ENCODE measurements at regions not wholly inside any gene's neighbourhood (a gene's known extent, or its start where the extent isn't known, plus 50 kb on each side); places are given as distances from the start of the nearest gene placed in this dataset.

DNA sequence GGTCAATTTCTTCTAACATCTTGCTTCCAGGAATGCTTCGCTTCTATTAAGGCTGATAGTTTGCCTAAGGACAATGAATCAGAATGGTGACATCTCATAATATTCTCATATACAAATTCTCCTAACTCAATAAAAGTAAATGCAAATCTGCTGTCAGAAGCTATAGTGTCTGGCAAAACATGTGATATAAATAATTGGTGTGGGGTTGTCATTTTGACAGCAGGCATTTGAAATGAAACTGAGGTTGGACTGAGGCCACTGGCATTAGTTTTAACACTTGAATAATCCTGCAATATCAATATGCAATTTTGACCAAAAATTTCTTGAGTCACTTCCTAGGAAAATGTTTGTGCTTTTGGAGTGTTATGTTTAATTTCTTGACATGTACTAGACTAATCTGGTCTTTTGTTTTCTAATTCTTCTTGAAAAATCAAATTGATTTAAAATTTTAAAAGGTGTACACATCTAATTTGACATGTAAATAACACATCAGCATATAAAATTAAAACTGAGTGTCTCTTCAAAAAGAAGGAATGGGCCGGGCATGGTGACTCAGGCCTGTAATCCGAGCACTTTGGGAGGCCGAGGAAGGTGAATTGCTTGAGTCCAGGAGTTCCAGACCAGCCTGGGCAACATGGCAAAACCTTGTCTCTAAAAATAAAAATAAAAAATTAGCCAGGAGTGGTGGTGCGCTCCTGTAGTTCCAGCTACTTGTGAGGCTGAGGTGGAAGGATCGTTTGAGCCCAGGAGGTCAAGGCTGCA lies 92.3 kb upstream of the BTG1 start:
- Mint-ChIP-seq H3K9me3 (ENCODE audit: low read depth, unreplicated experiment) (no peaks in the 10 kb centered on the region), H3K27ac (ENCODE audit: unreplicated experiment) (no peak overlapping the region), H3K4me3 (ENCODE audit: low read depth, unreplicated experiment) (no peak overlapping the region), H3K27me3 (ENCODE audit: unreplicated experiment) (no peaks in the 10 kb centered on the region), H3K4me1 (ENCODE audit: low read depth, unreplicated experiment) (no peaks in the 10 kb centered on the region), H3K36me3 (ENCODE audit: insufficient read depth, unreplicated experiment) (no peaks in the 10 kb centered on the region)
- intact Hi-C loops (cut with micrococcal nuclease; ENCODE audit: unreplicated experiment) = no loop called here
- BruUV-seq (replicated peaks) = no TSS peak
- DNase-seq = no peak
- CTCF ChIA-PET = no interaction called here
- TF ChIP-seq, protein P1, sequence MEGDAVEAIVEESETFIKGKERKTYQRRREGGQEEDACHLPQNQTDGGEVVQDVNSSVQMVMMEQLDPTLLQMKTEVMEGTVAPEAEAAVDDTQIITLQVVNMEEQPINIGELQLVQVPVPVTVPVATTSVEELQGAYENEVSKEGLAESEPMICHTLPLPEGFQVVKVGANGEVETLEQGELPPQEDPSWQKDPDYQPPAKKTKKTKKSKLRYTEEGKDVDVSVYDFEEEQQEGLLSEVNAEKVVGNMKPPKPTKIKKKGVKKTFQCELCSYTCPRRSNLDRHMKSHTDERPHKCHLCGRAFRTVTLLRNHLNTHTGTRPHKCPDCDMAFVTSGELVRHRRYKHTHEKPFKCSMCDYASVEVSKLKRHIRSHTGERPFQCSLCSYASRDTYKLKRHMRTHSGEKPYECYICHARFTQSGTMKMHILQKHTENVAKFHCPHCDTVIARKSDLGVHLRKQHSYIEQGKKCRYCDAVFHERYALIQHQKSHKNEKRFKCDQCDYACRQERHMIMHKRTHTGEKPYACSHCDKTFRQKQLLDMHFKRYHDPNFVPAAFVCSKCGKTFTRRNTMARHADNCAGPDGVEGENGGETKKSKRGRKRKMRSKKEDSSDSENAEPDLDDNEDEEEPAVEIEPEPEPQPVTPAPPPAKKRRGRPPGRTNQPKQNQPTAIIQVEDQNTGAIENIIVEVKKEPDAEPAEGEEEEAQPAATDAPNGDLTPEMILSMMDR (IDR thresholded peaks at IDR 0.05; ENCODE audit: unreplicated experiment) = no peak

DNA sequence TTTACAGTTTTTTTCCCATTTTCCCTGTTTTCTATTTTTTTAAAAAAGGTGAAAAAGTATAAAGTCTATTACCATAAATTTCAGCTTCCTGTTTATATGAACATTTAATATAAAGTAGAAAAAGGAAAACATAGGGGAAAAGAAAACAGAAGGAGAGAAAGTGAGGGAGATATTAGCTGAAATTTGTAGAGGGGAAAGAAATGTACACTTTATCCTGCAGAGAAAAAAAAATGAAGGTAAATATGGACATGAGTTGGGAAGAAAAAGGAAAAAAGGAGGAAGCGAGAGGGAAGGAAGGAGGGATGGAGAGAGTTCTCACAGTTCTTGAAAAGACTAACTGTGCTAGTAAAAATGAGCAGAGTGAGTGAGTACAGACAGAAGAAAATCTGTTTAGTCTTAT lies 91.6 kb upstream of the BTG1 start:
- H3K27me3 Mint-ChIP-seq (ENCODE audit: unreplicated experiment) = no peaks in the 10 kb centered on the region
- H3K36me3 Mint-ChIP-seq (ENCODE audit: insufficient read depth, unreplicated experiment) = no peaks in the 10 kb centered on the region
- CTCF ChIA-PET = no interaction called here
- no TSS peak for BruUV-seq (replicated peaks)
- H3K27ac Mint-ChIP-seq (ENCODE audit: unreplicated experiment) = no peak overlapping the region
- no peak overlapping the region for H3K4me3 Mint-ChIP-seq (ENCODE audit: low read depth, unreplicated experiment)
- intact Hi-C loops (cut with micrococcal nuclease; ENCODE audit: unreplicated experiment) = no loop called here
- DNase-seq = no peak
- no peaks in the 10 kb centered on the region for H3K9me3 Mint-ChIP-seq (ENCODE audit: low read depth, unreplicated experiment)
- TF ChIP-seq, protein P1 (IDR thresholded peaks at IDR 0.05; ENCODE audit: unreplicated experiment) = no peak
- H3K4me1 Mint-ChIP-seq (ENCODE audit: low read depth, unreplicated experiment) = no peaks in the 10 kb centered on the region

DNA sequence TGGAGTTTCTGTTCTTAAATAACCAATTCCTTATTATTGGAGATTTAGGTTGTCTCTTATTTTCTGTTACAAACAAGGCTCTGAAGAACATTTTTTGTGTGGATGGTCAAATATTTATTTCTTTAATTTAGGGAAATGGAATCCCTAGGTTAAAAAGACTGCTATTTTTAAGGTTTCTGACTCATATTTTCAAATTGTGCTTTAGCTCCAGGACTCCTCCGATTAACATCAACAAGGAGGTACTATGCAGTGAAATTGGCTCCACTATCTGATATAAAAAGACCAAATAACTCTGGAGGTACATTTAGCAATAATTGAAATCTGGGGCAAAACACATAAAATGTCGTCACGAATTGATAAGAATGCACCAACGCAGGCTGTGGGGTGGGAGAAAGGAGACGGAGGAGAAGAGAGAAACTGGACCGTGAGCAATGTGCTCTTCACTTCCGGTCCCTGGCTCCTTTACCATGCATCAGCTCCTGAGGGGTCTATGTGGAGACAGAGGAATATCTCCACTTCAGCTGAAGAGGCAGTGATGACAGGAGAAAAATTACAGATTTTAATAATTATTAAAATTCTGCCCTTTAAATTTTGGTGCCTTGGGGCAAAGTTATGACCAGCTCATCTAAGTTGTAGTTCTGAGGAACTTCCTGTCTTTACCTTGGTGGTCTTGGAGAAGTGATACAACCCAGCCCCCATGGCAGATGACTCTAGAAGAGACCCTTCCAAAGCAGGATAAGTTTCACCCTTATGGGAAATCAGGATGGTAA lies 90.2 kb upstream of the BTG1 start:
- CTCF ChIA-PET = no interaction called here
- H3K4me1 Mint-ChIP-seq (ENCODE audit: low read depth, unreplicated experiment) = no peaks in the 10 kb centered on the region
- no peak overlapping the region for H3K27ac Mint-ChIP-seq (ENCODE audit: unreplicated experiment)
- intact Hi-C loops (cut with micrococcal nuclease; ENCODE audit: unreplicated experiment) = no loop called here
- no peaks in the 10 kb centered on the region for H3K27me3 Mint-ChIP-seq (ENCODE audit: unreplicated experiment)
- TF ChIP-seq, protein P1 (IDR thresholded peaks at IDR 0.05; ENCODE audit: unreplicated experiment) = no peak
- H3K36me3 Mint-ChIP-seq (ENCODE audit: insufficient read depth, unreplicated experiment) = no peaks in the 10 kb centered on the region
- H3K9me3 Mint-ChIP-seq (ENCODE audit: low read depth, unreplicated experiment) = no peaks in the 10 kb centered on the region
- no peak for DNase-seq
- no TSS peak for BruUV-seq (replicated peaks)
- no peak overlapping the region for H3K4me3 Mint-ChIP-seq (ENCODE audit: low read depth, unreplicated experiment)

DNA sequence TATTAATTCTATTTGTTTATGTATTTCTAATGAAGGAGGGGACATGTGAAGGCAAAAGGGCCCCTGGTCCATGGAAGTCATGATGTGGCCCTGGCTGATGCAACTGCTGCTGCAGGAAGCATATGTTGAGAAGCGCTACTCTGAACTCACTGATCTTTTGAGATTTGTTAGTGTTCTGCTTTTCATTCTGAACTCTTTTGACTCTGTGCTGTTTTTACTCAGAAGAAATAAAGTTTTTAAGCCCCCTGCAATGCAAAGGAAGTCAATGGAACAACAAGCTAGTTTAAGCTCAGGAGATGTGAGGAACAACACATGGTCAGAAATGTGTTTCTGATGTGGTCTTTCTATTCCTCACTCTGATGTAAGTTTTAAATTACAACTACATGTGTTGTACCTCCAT lies 88.9 kb upstream of the BTG1 start:
- H3K36me3 Mint-ChIP-seq (ENCODE audit: insufficient read depth, unreplicated experiment) = no peaks in the 10 kb centered on the region
- no peaks in the 10 kb centered on the region for H3K27me3 Mint-ChIP-seq (ENCODE audit: unreplicated experiment)
- intact Hi-C loops (cut with micrococcal nuclease; ENCODE audit: unreplicated experiment) = no loop called here
- H3K9me3 Mint-ChIP-seq (ENCODE audit: low read depth, unreplicated experiment) = no peaks in the 10 kb centered on the region
- no peak overlapping the region for H3K4me3 Mint-ChIP-seq (ENCODE audit: low read depth, unreplicated experiment)
- no peak for DNase-seq
- CTCF ChIA-PET = no interaction called here
- H3K4me1 Mint-ChIP-seq (ENCODE audit: low read depth, unreplicated experiment) = no peaks in the 10 kb centered on the region
- H3K27ac Mint-ChIP-seq (ENCODE audit: unreplicated experiment) = no peak overlapping the region
- no TSS peak for BruUV-seq (replicated peaks)
- TF ChIP-seq, protein P1 (IDR thresholded peaks at IDR 0.05; ENCODE audit: unreplicated experiment) = no peak

All from Calu3 (cell line).